ENCODE measurements at regions not wholly inside any gene's neighbourhood (a gene's known extent, or its start where the extent isn't known, plus 50 kb on each side); places are given as distances from the start of the nearest gene placed in this dataset.

DNA sequence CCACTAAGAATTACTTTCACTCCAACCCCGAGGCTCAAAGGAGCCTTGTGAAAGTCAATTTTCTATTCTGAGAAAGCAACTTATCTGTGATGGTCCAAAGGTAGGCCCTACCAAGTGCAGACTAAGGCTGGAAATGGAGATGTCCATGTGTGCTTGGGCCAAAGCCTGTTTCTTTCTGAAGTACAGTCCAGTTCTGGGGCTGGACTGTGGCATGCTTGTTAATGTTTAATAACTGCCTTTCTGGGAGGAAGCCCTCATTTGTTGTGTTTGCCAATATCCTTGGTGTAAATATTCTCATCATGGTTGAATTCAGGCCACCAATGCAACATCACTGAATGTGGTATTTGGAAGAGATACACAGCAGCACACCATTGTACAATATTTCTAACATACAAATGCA, 182.3 kb upstream of the BCL6 start:
- TF ChIP-seq FOSL2 (IDR thresholded peaks at IDR 0.05), result no peak
- no peak for TF ChIP-seq FOSL2 (CRISPR knock-in tag; IDR thresholded peaks at IDR 0.05)
- TF ChIP-seq, protein P1, sequence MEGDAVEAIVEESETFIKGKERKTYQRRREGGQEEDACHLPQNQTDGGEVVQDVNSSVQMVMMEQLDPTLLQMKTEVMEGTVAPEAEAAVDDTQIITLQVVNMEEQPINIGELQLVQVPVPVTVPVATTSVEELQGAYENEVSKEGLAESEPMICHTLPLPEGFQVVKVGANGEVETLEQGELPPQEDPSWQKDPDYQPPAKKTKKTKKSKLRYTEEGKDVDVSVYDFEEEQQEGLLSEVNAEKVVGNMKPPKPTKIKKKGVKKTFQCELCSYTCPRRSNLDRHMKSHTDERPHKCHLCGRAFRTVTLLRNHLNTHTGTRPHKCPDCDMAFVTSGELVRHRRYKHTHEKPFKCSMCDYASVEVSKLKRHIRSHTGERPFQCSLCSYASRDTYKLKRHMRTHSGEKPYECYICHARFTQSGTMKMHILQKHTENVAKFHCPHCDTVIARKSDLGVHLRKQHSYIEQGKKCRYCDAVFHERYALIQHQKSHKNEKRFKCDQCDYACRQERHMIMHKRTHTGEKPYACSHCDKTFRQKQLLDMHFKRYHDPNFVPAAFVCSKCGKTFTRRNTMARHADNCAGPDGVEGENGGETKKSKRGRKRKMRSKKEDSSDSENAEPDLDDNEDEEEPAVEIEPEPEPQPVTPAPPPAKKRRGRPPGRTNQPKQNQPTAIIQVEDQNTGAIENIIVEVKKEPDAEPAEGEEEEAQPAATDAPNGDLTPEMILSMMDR (IDR thresholded peaks at IDR 0.05), result no peak
- no peak for TF ChIP-seq POLR2A (IDR thresholded peaks at IDR 0.05; ENCODE audit: low read length)
- TF ChIP-seq, protein P2, sequence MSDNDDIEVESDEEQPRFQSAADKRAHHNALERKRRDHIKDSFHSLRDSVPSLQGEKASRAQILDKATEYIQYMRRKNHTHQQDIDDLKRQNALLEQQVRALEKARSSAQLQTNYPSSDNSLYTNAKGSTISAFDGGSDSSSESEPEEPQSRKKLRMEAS (IDR thresholded peaks at IDR 0.05), result no peak
- no peak for TF ChIP-seq JUN (IDR thresholded peaks at IDR 0.05)
- no peak for TF ChIP-seq HDAC2 (IDR thresholded peaks at IDR 0.05)

All from A549 (cell line).